Endothelial cell (in vitro differentiated cells): ENCODE measurements at regions not wholly inside any gene's neighbourhood (a gene's known extent, or its start where the extent isn't known, plus 50 kb on each side); places are given as distances from the start of the nearest gene placed in this dataset.

Experiments
- DNase-seq: peaks from one replicate; pipeline ENCODE4 v3.0.0; 2021; ENCODE audit warnings: low spot score
- H3K27ac Mint-ChIP-seq: one replicate; pipeline ENCODE4 v1.8.0; 2021; ENCODE audit warnings: mixed read lengths, inconsistent platforms; ENCODE audit not compliant: unreplicated experiment
- H3K27me3 Mint-ChIP-seq: one replicate; pipeline ENCODE4 v1.8.0; 2021; ENCODE audit warnings: mild to moderate bottlenecking, moderate library complexity, mixed read lengths, inconsistent platforms; ENCODE audit not compliant: unreplicated experiment
- H3K36me3 Mint-ChIP-seq: one replicate; pipeline ENCODE4 v1.8.0; 2021; ENCODE audit warnings: mild to moderate bottlenecking, low read depth, mixed read lengths, inconsistent platforms; ENCODE audit not compliant: unreplicated experiment
- H3K4me1 Mint-ChIP-seq: one replicate; pipeline ENCODE4 v1.8.0; 2021; ENCODE audit warnings: mild to moderate bottlenecking, mixed read lengths, inconsistent platforms; ENCODE audit not compliant: unreplicated experiment
- H3K4me3 Mint-ChIP-seq: one replicate; pipeline ENCODE4 v1.8.0; 2021; ENCODE audit warnings: mild to moderate bottlenecking, mixed read lengths, inconsistent platforms; ENCODE audit not compliant: unreplicated experiment
- H3K9me3 Mint-ChIP-seq: one replicate; pipeline ENCODE4 v1.8.0; 2021; ENCODE audit warnings: mixed read lengths, inconsistent platforms; ENCODE audit not compliant: unreplicated experiment
- TF ChIP-seq, protein P1 (sequence below): fragments of 200-600 bp; sonication (generic); IDR thresholded peaks from one replicate; pipeline ENCODE4 v1.5.0; 2021; ENCODE audit warnings: antibody characterized with exemption; ENCODE audit not compliant: unreplicated experiment

- H3K4me1 Mint-ChIP-seq, result peaks cover 2% of the 10 kb centered on the region
- no peaks in the 10 kb centered on the region for H3K27me3 Mint-ChIP-seq
- TF ChIP-seq, protein P1, sequence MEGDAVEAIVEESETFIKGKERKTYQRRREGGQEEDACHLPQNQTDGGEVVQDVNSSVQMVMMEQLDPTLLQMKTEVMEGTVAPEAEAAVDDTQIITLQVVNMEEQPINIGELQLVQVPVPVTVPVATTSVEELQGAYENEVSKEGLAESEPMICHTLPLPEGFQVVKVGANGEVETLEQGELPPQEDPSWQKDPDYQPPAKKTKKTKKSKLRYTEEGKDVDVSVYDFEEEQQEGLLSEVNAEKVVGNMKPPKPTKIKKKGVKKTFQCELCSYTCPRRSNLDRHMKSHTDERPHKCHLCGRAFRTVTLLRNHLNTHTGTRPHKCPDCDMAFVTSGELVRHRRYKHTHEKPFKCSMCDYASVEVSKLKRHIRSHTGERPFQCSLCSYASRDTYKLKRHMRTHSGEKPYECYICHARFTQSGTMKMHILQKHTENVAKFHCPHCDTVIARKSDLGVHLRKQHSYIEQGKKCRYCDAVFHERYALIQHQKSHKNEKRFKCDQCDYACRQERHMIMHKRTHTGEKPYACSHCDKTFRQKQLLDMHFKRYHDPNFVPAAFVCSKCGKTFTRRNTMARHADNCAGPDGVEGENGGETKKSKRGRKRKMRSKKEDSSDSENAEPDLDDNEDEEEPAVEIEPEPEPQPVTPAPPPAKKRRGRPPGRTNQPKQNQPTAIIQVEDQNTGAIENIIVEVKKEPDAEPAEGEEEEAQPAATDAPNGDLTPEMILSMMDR, result no peak
- H3K9me3 Mint-ChIP-seq, result peaks cover 4% of the 10 kb centered on the region
- DNase-seq, result no peak
- H3K36me3 Mint-ChIP-seq, result no peaks in the 10 kb centered on the region
- H3K4me3 Mint-ChIP-seq, result no peak overlapping the region
- no peak overlapping the region for H3K27ac Mint-ChIP-seq
Measured at GRCh38 chr9:91089405-91090129, 272.2 kb downstream of the AUH start.

DNA sequence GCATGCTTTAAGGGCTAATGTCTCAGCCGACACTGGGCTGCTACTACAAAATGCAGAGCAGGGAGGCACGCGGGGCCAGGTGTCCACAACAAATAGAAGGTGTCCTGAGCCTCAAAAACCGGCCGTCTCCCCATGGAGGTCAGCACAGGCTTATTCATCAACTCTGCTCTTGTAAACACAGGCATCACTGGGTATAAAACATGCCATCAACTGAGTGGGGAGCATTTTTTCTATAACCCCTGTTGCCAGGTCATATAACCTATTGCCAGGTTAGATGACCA is 271.6 kb downstream of the AUH start:
- no peak overlapping the region for H3K4me3 Mint-ChIP-seq
- H3K36me3 Mint-ChIP-seq, result no peaks in the 10 kb centered on the region
- no peaks in the 10 kb centered on the region for H3K27me3 Mint-ChIP-seq
- TF ChIP-seq, protein P1, result no peak
- H3K27ac Mint-ChIP-seq, result no peak overlapping the region
- DNase-seq, result no peak
- H3K9me3 Mint-ChIP-seq, result peaks cover 4% of the 10 kb centered on the region
- H3K4me1 Mint-ChIP-seq, result peaks cover 2% of the 10 kb centered on the region

GRCh38 chr9:91092214-91092613 is 269.5 kb downstream of the AUH start:
- peaks cover 11% of the 10 kb centered on the region for H3K9me3 Mint-ChIP-seq
- H3K36me3 Mint-ChIP-seq, result no peaks in the 10 kb centered on the region
- no peak overlapping the region for H3K4me3 Mint-ChIP-seq
- no peak overlapping the region for H3K27ac Mint-ChIP-seq
- TF ChIP-seq, protein P1, result no peak
- H3K27me3 Mint-ChIP-seq, result peaks cover 3% of the 10 kb centered on the region
- DNase-seq, result no peak
- H3K4me1 Mint-ChIP-seq, result no peaks in the 10 kb centered on the region

DNA sequence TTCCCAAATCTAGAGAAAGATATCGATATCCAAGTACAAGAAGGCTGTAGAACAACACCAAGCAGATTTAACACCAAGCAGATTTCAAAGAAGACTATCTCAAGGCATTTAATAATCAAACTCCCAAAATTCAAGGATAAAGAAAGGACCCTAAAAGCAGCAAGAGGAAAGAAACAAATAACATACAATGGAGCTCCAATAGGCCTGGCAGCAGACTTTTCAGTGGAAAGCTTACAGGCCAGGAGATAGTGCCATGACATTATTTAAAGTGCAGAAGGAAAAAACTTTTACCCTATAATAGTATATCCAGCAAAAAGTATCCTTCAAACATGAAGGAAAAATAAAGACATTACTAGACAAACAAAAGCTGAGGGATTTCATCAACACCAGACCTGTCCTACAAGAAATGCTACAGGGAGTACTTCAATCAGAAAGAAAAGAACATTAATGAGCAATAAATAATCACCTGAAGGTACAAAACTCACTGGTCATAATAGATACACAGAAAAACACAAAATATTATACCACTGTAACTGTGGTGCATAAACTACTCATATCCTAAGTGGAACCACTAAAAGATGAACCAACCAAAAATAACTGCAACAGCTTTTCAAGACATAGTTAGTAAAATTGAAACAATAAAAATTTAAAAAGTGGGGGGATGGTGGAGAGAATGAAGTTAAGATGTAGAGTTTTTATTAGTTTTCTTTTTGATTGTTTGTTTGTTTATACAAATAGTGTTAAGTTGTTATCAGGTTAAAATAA is 267.2 kb downstream of the AUH start:
- H3K27ac Mint-ChIP-seq, result no peak overlapping the region
- H3K27me3 Mint-ChIP-seq, result peaks cover 3% of the 10 kb centered on the region
- no peak overlapping the region for H3K4me3 Mint-ChIP-seq
- TF ChIP-seq, protein P1, result no peak
- no peaks in the 10 kb centered on the region for H3K36me3 Mint-ChIP-seq
- peaks cover 11% of the 10 kb centered on the region for H3K9me3 Mint-ChIP-seq
- no peaks in the 10 kb centered on the region for H3K4me1 Mint-ChIP-seq
- DNase-seq, result no peak

DNA sequence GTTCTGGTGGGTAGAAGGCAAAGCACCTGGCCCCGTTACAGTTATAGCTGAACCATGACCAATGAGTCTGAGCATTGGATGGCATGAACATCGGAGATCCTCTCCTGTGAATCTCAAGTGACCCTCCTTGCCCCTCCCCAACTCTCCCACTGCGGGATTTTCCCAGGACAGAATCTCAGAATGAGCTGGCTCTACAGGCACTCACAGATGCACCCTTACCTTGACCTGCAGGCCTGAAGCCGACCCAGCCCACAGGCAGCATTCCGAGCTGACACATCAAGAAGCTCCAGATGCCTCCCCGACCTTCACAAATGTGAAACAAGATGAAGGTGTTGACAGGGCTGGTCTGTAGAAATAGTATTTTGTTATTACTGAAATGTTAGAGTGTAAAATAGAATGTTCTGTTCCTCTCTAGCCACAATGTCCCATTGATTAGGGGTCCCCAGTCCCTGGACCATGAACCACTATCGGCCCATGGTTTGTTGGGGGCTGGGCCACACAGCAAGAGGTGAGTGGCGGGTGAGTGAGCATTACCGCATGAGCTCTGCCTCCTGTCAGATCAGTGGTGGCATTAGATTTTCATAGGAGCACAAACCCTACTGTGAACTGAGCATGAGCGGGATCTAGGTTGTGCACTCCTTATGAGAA is 263.4 kb downstream of the AUH start:
- peaks cover 5% of the 10 kb centered on the region for H3K27me3 Mint-ChIP-seq
- TF ChIP-seq, protein P1, result no peak
- H3K36me3 Mint-ChIP-seq, result no peaks in the 10 kb centered on the region
- peaks cover 4% of the 10 kb centered on the region for H3K4me1 Mint-ChIP-seq
- no peak for DNase-seq
- no peak overlapping the region for H3K27ac Mint-ChIP-seq
- peaks cover 11% of the 10 kb centered on the region for H3K9me3 Mint-ChIP-seq
- H3K4me3 Mint-ChIP-seq, result no peak overlapping the region
